ENCODE measurements at regions not wholly inside any gene's neighbourhood (a gene's known extent, or its start where the extent isn't known, plus 50 kb on each side); places are given as distances from the start of the nearest gene placed in this dataset.

DNA sequence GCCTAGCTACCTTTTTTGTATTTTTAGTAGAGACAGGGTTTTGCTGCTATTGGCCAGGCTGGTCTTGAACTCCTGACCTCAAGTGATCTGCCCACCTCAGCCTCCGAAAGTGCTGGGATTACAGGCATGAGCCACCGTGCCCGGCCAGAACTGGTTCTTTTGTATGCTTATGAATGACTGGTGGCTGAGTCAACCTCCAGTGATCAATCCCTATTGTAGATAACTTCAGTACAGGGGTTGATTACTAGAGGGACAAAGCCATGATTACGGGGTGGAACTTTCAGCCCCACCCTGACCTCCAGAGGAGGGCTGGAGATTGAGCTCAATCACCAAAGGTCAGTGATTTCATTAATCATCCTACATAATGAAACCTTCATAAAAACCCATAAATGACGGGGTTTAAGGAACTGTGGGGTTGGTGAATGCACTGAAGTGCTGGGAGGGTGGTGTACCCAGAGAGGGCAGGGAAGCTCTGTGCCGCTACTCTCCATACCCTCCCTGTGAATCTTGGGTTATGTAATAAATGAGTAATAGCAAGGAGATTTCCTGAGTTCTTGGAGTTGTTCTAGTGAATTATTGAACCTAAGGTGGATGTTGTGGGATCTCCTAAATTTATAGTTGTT, 281.8 kb upstream of the CXCR4 start:
- DNase-seq: no peak

DNA sequence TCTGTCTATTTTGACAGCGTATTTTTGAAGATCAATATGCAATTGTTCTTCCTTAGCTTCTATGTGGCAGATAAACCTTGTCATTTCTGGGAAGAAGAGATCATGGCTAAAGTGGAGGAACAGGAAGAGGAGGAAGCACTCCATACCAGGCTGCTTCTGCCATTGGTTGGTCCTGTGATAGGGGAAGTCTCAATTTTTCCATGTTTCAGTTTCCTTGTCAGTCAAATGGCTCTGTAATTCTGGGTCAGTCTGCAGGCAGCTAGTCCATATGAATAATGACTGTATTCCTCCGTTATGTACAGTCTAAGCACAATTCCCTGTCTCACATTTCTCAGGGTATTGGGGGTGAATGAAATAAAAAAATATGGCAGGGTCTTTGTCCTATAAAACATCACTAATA, 277.6 kb upstream of the CXCR4 start:
- peak in 1 of 2 donors; percentile 17 for DNase-seq

GRCh38 chr2:136394136-136395060, 276.4 kb upstream of the CXCR4 start:
- no peak for DNase-seq

GRCh38 chr2:136393514-136393913, 275.6 kb upstream of the CXCR4 start:
- peak; percentile 21 to 50 for DNase-seq

- no peak for DNase-seq
These were observed 275.1 kb upstream of the CXCR4 start for GRCh38 chr2:136392897-136393505.

GRCh38 chr2:136389809-136390208, 271.9 kb upstream of the CXCR4 start:
- DNase-seq: no peak

GRCh38 chr2:136386046-136386445, 268.1 kb upstream of the CXCR4 start:
- DNase-seq: no peak

DNA sequence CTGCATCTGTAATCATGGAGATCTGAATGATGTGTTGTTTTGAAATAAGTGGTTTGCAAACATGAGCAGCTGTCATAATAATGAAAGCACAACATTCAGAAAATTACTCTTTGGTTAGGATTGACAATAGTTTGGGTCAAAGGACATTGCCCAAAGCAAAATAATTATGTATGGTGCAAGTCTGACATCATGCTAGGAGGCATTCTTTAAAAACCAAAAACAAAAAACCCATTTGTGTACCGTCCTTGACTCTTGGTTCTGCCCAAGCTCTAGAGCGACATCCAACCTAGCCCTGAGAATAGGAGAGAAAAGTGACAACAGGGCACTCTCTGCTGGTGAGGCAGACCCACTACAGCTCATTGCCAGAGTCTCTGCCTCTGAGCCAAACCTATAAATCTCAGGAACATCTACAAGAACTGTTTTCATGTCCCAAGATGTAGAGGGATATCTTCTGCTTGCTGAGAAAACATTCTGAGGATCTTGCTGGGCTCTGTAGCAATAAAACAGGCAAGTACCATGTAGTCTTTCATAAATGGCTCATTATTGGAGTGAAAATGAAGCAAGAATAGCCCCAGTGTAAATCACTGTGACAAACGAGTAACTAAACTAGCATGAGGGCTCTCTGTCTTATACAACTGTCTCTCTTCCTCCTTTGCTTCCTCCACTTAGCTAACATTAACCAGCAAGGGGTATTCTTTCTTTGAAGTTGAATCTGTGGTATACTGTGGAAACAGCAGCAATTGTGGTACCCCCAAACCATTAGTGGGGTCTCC, 266.8 kb upstream of the CXCR4 start:
- DNase-seq: peak; percentile 49 to 61

GRCh38 chr2:136383167-136383566, 265.2 kb upstream of the CXCR4 start:
- no peak for DNase-seq

DNA sequence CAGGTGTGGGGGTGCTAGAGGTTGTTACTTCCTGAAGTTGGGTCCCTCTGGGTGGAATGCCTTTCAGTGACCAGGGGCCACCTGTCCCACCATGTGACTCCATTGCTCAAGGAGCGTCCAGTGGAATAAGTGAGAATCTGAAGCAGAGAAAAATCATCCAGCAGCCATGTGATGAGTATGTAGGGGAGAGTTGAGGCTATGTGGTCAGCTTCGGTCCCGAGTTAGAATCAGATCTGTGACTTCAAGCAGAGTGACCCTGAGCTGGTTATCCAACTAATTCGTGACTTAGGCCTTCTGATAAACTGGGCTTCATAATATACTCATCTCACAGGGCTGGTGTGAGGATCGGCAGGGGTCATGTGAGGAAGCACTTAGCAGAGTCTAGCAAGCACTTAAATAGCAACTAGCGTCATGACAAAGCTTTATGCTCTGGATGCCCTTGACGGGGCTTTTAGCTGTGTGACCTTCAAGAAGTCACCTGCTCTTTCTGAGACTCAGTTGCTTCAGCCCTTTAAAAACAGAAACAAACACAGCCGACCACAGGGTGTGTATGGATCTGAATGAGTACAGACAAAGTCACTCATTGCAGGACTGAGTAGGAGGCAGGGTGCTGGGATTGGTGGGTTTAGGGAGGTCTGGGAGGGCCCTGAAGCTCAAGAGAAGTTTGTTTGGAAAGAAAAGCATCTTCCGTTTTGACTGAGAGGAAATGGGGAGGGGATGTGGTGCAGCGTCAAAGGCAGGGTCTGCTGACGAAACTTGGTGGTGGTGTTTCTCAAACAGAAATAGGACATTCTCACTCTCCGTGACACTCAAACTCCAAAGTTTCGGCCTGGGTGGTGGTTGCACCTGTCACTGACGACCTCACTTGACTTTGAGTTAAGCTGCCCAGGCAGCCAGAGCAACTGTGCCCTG, 264.0 kb upstream of the CXCR4 start:
- peak; percentile 22 to 29 for DNase-seq

DNA sequence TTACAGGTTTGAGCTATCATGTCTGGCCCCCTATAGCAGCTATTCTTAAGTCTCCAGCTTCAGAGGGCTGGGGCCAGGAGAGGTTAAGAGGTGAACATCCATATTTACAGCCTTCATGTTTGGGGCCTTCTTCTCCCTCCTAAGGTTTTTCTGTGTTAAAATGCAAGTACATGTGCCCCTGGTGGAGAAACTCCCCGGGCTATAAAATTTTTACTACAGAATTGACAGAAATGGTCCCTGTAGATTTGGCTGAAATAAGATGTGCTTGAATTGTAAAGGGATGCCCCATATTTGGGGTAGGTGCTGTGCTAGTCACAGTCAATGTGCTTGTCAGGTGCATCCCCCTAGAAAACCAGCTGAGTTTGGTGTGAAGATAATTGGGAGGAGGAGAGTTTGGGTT, 263.3 kb upstream of the CXCR4 start:
- no peak for DNase-seq

DNA sequence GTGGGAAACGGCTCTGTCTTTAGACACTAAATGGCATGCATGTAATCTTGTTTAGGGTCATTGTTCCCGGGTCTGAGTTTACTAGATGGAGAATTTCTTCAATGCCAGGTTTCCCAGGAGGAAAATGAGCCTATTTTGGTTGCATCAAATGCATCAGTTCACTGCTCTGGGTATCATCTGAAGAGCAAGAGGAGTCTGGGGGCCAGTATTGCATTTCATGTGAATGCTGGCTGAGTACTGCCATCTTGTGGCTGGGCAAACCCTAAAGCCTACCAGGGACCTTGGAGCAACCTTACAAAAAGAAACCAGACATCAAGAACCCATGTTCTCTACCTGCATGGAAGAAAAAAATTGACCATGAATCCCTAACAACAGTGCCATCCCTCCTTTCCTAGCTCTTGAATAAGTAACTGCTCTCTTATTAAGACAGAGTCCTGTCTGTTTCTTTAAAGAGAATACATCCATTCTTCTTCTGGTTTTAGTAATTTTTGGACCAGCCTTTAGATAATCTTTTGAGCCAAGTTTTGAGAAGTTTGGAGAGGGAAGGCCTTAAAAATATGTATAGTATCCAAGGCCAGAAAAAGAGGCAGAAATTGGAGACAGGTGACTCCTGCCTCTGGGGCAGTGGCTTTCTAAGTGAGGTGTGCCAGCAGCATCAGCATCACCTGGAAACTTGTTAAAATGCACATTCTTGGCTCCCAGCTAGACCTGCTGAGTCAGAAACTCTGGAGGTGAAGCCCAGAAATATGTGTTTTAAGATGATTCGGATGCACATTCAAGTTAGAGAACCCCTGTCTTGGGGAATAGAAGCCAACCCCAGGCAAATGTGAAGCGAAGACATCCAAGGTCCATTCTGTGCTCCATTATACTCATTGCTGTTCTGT, 261.0 kb upstream of the CXCR4 start:
- DNase-seq: peak; percentile 35 to 75

GRCh38 chr2:136377423-136378382, 259.8 kb upstream of the CXCR4 start:
- DNase-seq: no peak

DNA sequence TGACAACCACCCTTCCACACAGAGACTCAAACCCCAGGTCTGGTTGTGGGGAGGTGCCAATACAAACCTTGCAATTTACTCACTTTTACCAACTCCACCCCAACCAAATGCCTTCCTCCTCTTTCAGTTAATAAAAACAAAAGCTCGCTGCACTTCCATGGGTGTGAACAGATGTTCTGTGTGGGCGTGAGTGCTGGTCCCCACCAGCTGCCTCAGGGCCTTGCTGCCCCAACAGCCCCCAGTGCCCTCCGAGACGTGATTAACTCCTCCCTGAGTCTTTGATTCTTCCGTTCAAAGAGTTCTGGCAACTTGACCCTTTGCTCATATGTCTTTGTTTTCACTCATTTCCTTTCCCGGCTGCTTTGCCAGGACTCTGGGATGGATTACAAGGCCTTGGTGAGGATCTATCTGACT, 258.9 kb upstream of the CXCR4 start:
- DNase-seq: no peak

GRCh38 chr2:136376211-136376610, 258.3 kb upstream of the CXCR4 start:
- DNase-seq: no peak

- DNase-seq: no peak
These were observed 257.3 kb upstream of the CXCR4 start for GRCh38 chr2:136375017-136375901.

DNA sequence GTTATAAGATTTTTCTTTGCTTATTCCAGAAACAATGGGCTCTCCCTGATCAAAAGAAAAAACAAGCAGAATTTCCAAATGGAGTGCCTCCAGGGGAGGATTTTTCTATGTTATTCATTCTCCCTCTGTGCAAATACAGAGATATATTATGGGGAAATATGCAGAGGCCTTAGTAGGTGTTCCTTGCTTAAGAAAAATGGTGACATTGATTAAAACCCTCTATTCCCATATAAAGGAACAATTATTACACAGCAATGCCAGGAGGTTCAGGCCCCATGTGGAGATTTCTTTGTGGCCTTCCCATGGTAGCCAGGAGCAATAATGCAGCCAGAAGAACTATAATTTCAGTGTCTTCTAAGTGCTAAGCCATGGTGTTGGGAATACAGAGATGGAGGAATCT, 255.9 kb upstream of the CXCR4 start:
- no peak for DNase-seq

GRCh38 chr2:136373029-136373428, 255.1 kb upstream of the CXCR4 start:
- no peak for DNase-seq

GRCh38 chr2:136363900-136364299, 246.0 kb upstream of the CXCR4 start:
- no peak for DNase-seq

Data from inflammatory macrophage treated with lipopolysaccharide for 1 hour (primary cell).